Neuron (in vitro differentiated cells): ENCODE measurements at regions not wholly inside any gene's neighbourhood (a gene's known extent, or its start where the extent isn't known, plus 50 kb on each side); places are given as distances from the start of the nearest gene placed in this dataset.

Experiments
- H2AFZ ChIP-seq: one replicate; pipeline ENCODE4 v1.6.1; 2013; ENCODE audit warnings: low read depth, mild to moderate bottlenecking, inconsistent platforms, low read length, moderate library complexity
- H3K27me3 ChIP-seq: one replicate; pipeline ENCODE4 v1.6.1; 2013; ENCODE audit warnings: low read length; ENCODE audit not compliant: insufficient read depth
- H3K36me3 ChIP-seq: one replicate; pipeline ENCODE4 v1.6.1; 2013; ENCODE audit warnings: low read length; ENCODE audit not compliant: insufficient read depth
- H3K4me1 ChIP-seq: one replicate; pipeline ENCODE4 v1.6.1; 2013; ENCODE audit warnings: low read length; ENCODE audit not compliant: insufficient read depth
- H3K4me3 ChIP-seq: 2 replicates; pipeline ENCODE4 v1.5.1; 2013; ENCODE audit warnings: mild to moderate bottlenecking, low read length, moderate library complexity
- H3K9me3 ChIP-seq: one replicate; pipeline ENCODE4 v1.6.1; 2013; ENCODE audit warnings: low read length

GRCh38 chr7:92987095-92987494 is 130.7 kb downstream of the SAMD9 start:
- Histone ChIP-seq H3K27me3 (no peaks in the 10 kb centered on the region), H3K4me1 (peaks cover 13% of the 10 kb centered on the region), H3K4me3 (no peak overlapping the region), H2AFZ (peak overlapping the region; percentile 15), H3K9me3 (peaks cover 2% of the 10 kb centered on the region), H3K36me3 (no peaks in the 10 kb centered on the region)

GRCh38 chr7:92982928-92983327 is 134.9 kb downstream of the SAMD9 start:
- Histone ChIP-seq H3K4me3 (no peak overlapping the region), H3K36me3 (no peaks in the 10 kb centered on the region), H2AFZ (no peak overlapping the region), H3K9me3 (peaks cover 2% of the 10 kb centered on the region), H3K27me3 (no peaks in the 10 kb centered on the region), H3K4me1 (peaks cover 11% of the 10 kb centered on the region)

- H3K27me3 ChIP-seq: no peaks in the 10 kb centered on the region
- no peaks in the 10 kb centered on the region for H3K9me3 ChIP-seq
Measured at GRCh38 chr7:92976931-92977330, 140.6 kb upstream of the CDK6 start.

GRCh38 chr7:92973974-92974373 is 137.6 kb upstream of the CDK6 start:
- H2AFZ ChIP-seq: no peak overlapping the region
- no peak overlapping the region for H3K4me3 ChIP-seq
- no peaks in the 10 kb centered on the region for H3K36me3 ChIP-seq
- H3K9me3 ChIP-seq: no peaks in the 10 kb centered on the region
- H3K27me3 ChIP-seq: no peaks in the 10 kb centered on the region
- peaks cover 5% of the 10 kb centered on the region for H3K4me1 ChIP-seq

More at GRCh38 chr7:92976931-92977330, 140.6 kb upstream of the CDK6 start:
- Histone ChIP-seq H2AFZ (no peak overlapping the region), H3K36me3 (no peaks in the 10 kb centered on the region), H3K4me3 (no peak overlapping the region), H3K4me1 (no peaks in the 10 kb centered on the region)

- Histone ChIP-seq H3K9me3 (no peaks in the 10 kb centered on the region), H2AFZ (no peak overlapping the region), H3K4me3 (no peak overlapping the region), H3K4me1 (peaks cover 5% of the 10 kb centered on the region), H3K27me3 (no peaks in the 10 kb centered on the region), H3K36me3 (no peaks in the 10 kb centered on the region)
Measured at GRCh38 chr7:92973293-92973731, 136.9 kb upstream of the CDK6 start.

- Histone ChIP-seq H3K4me3 (no peak overlapping the region), H3K9me3 (no peaks in the 10 kb centered on the region), H3K27me3 (no peaks in the 10 kb centered on the region), H3K4me1 (peaks cover 5% of the 10 kb centered on the region), H3K36me3 (no peaks in the 10 kb centered on the region), H2AFZ (no peak overlapping the region)
Measured at GRCh38 chr7:92972441-92972840, 136.1 kb upstream of the CDK6 start.

GRCh38 chr7:92969061-92969460 is 132.7 kb upstream of the CDK6 start:
- H3K36me3 ChIP-seq: no peaks in the 10 kb centered on the region
- no peaks in the 10 kb centered on the region for H3K27me3 ChIP-seq
- no peak overlapping the region for H3K4me3 ChIP-seq
- no peak overlapping the region for H2AFZ ChIP-seq
- H3K9me3 ChIP-seq: no peaks in the 10 kb centered on the region
- H3K4me1 ChIP-seq: peaks cover 5% of the 10 kb centered on the region

GRCh38 chr7:92968502-92968901 is 132.1 kb upstream of the CDK6 start:
- no peak overlapping the region for H3K4me3 ChIP-seq
- no peak overlapping the region for H2AFZ ChIP-seq
- no peaks in the 10 kb centered on the region for H3K9me3 ChIP-seq
- no peaks in the 10 kb centered on the region for H3K36me3 ChIP-seq
- no peaks in the 10 kb centered on the region for H3K27me3 ChIP-seq
- peaks cover 5% of the 10 kb centered on the region for H3K4me1 ChIP-seq

GRCh38 chr7:92967238-92967637 is 130.9 kb upstream of the CDK6 start:
- H3K4me1 ChIP-seq: peaks cover 5% of the 10 kb centered on the region
- H3K27me3 ChIP-seq: no peaks in the 10 kb centered on the region
- H2AFZ ChIP-seq: no peak overlapping the region
- no peak overlapping the region for H3K4me3 ChIP-seq
- no peaks in the 10 kb centered on the region for H3K9me3 ChIP-seq
- no peaks in the 10 kb centered on the region for H3K36me3 ChIP-seq

- H3K4me3 ChIP-seq: no peak overlapping the region
- no peaks in the 10 kb centered on the region for H3K4me1 ChIP-seq
- H3K27me3 ChIP-seq: no peaks in the 10 kb centered on the region
- no peak overlapping the region for H2AFZ ChIP-seq
- no peaks in the 10 kb centered on the region for H3K36me3 ChIP-seq
- H3K9me3 ChIP-seq: no peaks in the 10 kb centered on the region
Measured at GRCh38 chr7:92964141-92964540, 127.8 kb upstream of the CDK6 start.

GRCh38 chr7:92963566-92963965 is 127.2 kb upstream of the CDK6 start:
- H3K36me3 ChIP-seq: no peaks in the 10 kb centered on the region
- H3K4me1 ChIP-seq: no peaks in the 10 kb centered on the region
- H2AFZ ChIP-seq: no peak overlapping the region
- H3K27me3 ChIP-seq: no peaks in the 10 kb centered on the region
- no peaks in the 10 kb centered on the region for H3K9me3 ChIP-seq
- no peak overlapping the region for H3K4me3 ChIP-seq

- no peaks in the 10 kb centered on the region for H3K36me3 ChIP-seq
- no peaks in the 10 kb centered on the region for H3K9me3 ChIP-seq
- no peak overlapping the region for H2AFZ ChIP-seq
- no peaks in the 10 kb centered on the region for H3K27me3 ChIP-seq
- H3K4me3 ChIP-seq: no peak overlapping the region
- no peaks in the 10 kb centered on the region for H3K4me1 ChIP-seq
Measured at GRCh38 chr7:92961961-92962360, 125.6 kb upstream of the CDK6 start.

GRCh38 chr7:92956575-92956974 is 120.2 kb upstream of the CDK6 start:
- Histone ChIP-seq H3K36me3 (no peaks in the 10 kb centered on the region), H3K27me3 (no peaks in the 10 kb centered on the region), H3K9me3 (no peaks in the 10 kb centered on the region), H3K4me3 (no peak overlapping the region), H3K4me1 (no peaks in the 10 kb centered on the region), H2AFZ (no peak overlapping the region)

GRCh38 chr7:92955081-92955480 is 118.7 kb upstream of the CDK6 start:
- Histone ChIP-seq H3K27me3 (no peaks in the 10 kb centered on the region), H3K4me1 (no peaks in the 10 kb centered on the region), H2AFZ (no peak overlapping the region), H3K9me3 (no peaks in the 10 kb centered on the region), H3K4me3 (no peak overlapping the region), H3K36me3 (no peaks in the 10 kb centered on the region)
